A549 (cell line): ENCODE measurements at regions not wholly inside any gene's neighbourhood (a gene's known extent, or its start where the extent isn't known, plus 50 kb on each side); places are given as distances from the start of the nearest gene placed in this dataset.

Source experiments
- ATAC-seq, 2 experiments: fragments of 200-7000 bp in 1 of 2; fragments of >200 bp in 1 of 2; cut with Nextera tagmentation in 1 of 2; cut with Tn5 transposase in 1 of 2; 3 replicates each; pipeline versions ENCODE4 v1.8.0 to v1.9.1; 2018 to 2020; ENCODE audit warnings: mild to moderate bottlenecking in 1 of 2, moderate library complexity in 1 of 2
- CTCF ChIA-PET: fragments of 300-600 bp; sonication (Branson Sonifier 250); formaldehyde crosslinking; extraction: SDS; loops from one replicate; lab custom pipeline; 2021; ENCODE audit warnings: antibody characterized with exemption, inconsistent platforms; lab: Yijun Ruan, JAX
- POLR2A ChIA-PET: fragments of 350-600 bp; formaldehyde crosslinking; extraction: SDS; loops from one replicate; lab custom pipeline; 2021; ENCODE audit warnings: antibody characterized with exemption, inconsistent platforms; lab: Yijun Ruan, JAX
- DNase-seq, 2 experiments: peaks; one replicate each; pipeline versions ENCODE4 v3.0.0 to v3.0.0-alpha.2; 2011 to 2016; ENCODE audit warnings: low read depth in 1 of 2, low spot score in 1 of 2
- FAIRE-seq: peaks from 2 replicates; lab custom pipeline; 2011; peaks lifted over from hg19 to GRCh38; lab: Jason Lieb, UNC
- H3K27ac ChIP-seq, 2 experiments: fragments of >200 bp; sonication (Bioruptor Twin); formaldehyde crosslinking; 3 replicates each; pipeline ENCODE4 v1.5.1; 2016 to 2017
- H3K4me1 ChIP-seq: fragments of >200 bp; sonication (Bioruptor Twin); formaldehyde crosslinking; 3 replicates; pipeline ENCODE4 v1.6.1; 2016
- H3K4me2 ChIP-seq: fragments of >200 bp; sonication (Bioruptor Twin); formaldehyde crosslinking; 3 replicates; pipeline ENCODE4 v1.6.1; 2016
- H3K4me3 ChIP-seq: fragments of >200 bp; sonication (Bioruptor Twin); formaldehyde crosslinking; 3 replicates; pipeline ENCODE4 v1.5.1; 2016
- H3K9me3 ChIP-seq: fragments of >200 bp; sonication (Bioruptor Twin); formaldehyde crosslinking; 3 replicates; pipeline ENCODE4 v1.6.1; 2016
- BCL3 ChIP-seq: fragments of >200 bp; sonication (Bioruptor Twin); formaldehyde crosslinking; IDR thresholded peaks from 3 replicates; pipeline ENCODE4 v1.6.1; 2016
- CBX2 ChIP-seq: fragments of 200-600 bp; sonication (generic); IDR thresholded peaks from 2 replicates; pipeline ENCODE4 v1.6.1; 2016; ENCODE audit warnings: low read depth, mild to moderate bottlenecking, borderline replicate concordance
- CEBPB ChIP-seq, 2 experiments: fragments of >200 bp in 1 of 2; sonication (Bioruptor Twin) in 1 of 2; formaldehyde crosslinking in 1 of 2; IDR thresholded peaks; 2 replicates each; pipeline ENCODE4 v1.6.1; 2012 to 2016
- CHD4 ChIP-seq: fragments of 200-600 bp; sonication (generic); IDR thresholded peaks from 2 replicates; pipeline ENCODE4 v1.6.1; 2016; ENCODE audit warnings: antibody characterized with exemption, mild to moderate bottlenecking, borderline replicate concordance
- ELK1 ChIP-seq: fragments of 150-350 bp; IDR thresholded peaks from 2 replicates; pipeline ENCODE4 v1.6.1; 2014; ENCODE audit warnings: low read depth, mild to moderate bottlenecking, low read length
- JUNB ChIP-seq: fragments of >200 bp; sonication (Bioruptor Twin); formaldehyde crosslinking; IDR thresholded peaks from 2 replicates; pipeline ENCODE4 v1.6.1; 2016
- KDM1A ChIP-seq: fragments of 200-600 bp; sonication (generic); IDR thresholded peaks from 2 replicates; pipeline ENCODE4 v1.6.1; 2016; ENCODE audit warnings: low read depth, mild to moderate bottlenecking
- MAZ ChIP-seq: fragments of 150-350 bp; IDR thresholded peaks from 2 replicates; pipeline ENCODE4 v1.6.1; 2014; ENCODE audit warnings: antibody characterized with exemption, low read depth, low read length, borderline replicate concordance
- NFE2L2 ChIP-seq: fragments of 150-350 bp; conservative IDR thresholded peaks from 2 replicates; pipeline ENCODE4 v1.6.1; 2014; ENCODE audit warnings: low read length
- PHF8 ChIP-seq: fragments of 200-600 bp; sonication (generic); IDR thresholded peaks from 2 replicates; pipeline ENCODE4 v1.6.1; 2016; ENCODE audit warnings: low read depth, mild to moderate bottlenecking, antibody characterized with exemption, moderate library complexity, borderline replicate concordance
- POLR2A ChIP-seq: IDR thresholded peaks from 2 replicates; pipeline ENCODE4 v1.6.1; 2012; ENCODE audit warnings: mild to moderate bottlenecking, low read length
- RAD21 ChIP-seq, 2 experiments: fragments of >200 bp in 1 of 2; sonication (Bioruptor Twin) in 1 of 2; formaldehyde crosslinking in 1 of 2; IDR thresholded peaks in 1 of 2; conservative IDR thresholded peaks in 1 of 2; 2 replicates in 1 of 2; 3 replicates in 1 of 2; pipeline ENCODE4 v1.6.1; 2012 to 2018; ENCODE audit warnings: inconsistent platforms in 1 of 2
- SREBF2 ChIP-seq: fragments of 450-650 bp; IDR thresholded peaks from 2 replicates; pipeline ENCODE4 v1.6.1; 2014; ENCODE audit warnings: mild to moderate bottlenecking, moderate library complexity
- WGBS: methylation state at CpG from one replicate; pipeline ENCODE4 v1.1.6; 2017; ENCODE audit errors: missing lambda C conversion rate; 5-methylcytosine and 5-hydroxymethylcytosine counted together
- TF ChIP-seq, protein P1 (sequence below): fragments of 200-600 bp; sonication (generic); IDR thresholded peaks from 2 replicates; pipeline ENCODE4 v1.6.1; 2016; ENCODE audit warnings: antibody characterized with exemption, mild to moderate bottlenecking, moderate library complexity
- TF ChIP-seq, protein P2 (sequence below): fragments of >200 bp; sonication (Bioruptor Twin); formaldehyde crosslinking; IDR thresholded peaks from 2 replicates; pipeline ENCODE4 v1.6.1; 2016
- TF ChIP-seq, protein P3 (sequence below): fragments of 250-450 bp; sonication (Bioruptor Pico); IDR thresholded peaks from 2 replicates; pipeline ENCODE4 v1.5.0; 2021; ENCODE audit warnings: mild to moderate bottlenecking, moderate library complexity, borderline replicate concordance
- TF ChIP-seq, protein P4 (sequence below): fragments of 250-450 bp; sonication (Bioruptor Pico); IDR thresholded peaks from 2 replicates; pipeline ENCODE4 v1.5.0; 2020; ENCODE audit warnings: low read depth, mild to moderate bottlenecking, moderate library complexity

GRCh38 chr12:47367912-47368537, 288.3 kb upstream of the AMIGO2 start:
- CTCF ChIA-PET = interaction anchor here (0.6 to 1.0 kb wide), 4 partner anchors 15 to 336 kb away, joined by 3 read pairs; no protein-coding TSS in a partner anchor
- whole genome bisulfite sequencing = 90% methylated on average over 6 of the region's 6 CpGs
- H3K9me3 ChIP-seq = no peaks in the 10 kb centered on the region
- TF ChIP-seq NFE2L2 (no peak), SREBF2 (no peak), CBX2 (no peak), BCL3 (no peak), KDM1A (no peak), PHF8 (no peak), MAZ (no peak), CHD4 (no peak), JUNB (no peak), RAD21 (conservative IDR thresholded peaks at IDR 0.05 in 1 of 2, IDR thresholded peaks at IDR 0.05 in 1 of 2) (no peak), ELK1 (no peak), CEBPB (IDR thresholded peaks at IDR 0.05) (no peak)
- TF ChIP-seq, protein P1, sequence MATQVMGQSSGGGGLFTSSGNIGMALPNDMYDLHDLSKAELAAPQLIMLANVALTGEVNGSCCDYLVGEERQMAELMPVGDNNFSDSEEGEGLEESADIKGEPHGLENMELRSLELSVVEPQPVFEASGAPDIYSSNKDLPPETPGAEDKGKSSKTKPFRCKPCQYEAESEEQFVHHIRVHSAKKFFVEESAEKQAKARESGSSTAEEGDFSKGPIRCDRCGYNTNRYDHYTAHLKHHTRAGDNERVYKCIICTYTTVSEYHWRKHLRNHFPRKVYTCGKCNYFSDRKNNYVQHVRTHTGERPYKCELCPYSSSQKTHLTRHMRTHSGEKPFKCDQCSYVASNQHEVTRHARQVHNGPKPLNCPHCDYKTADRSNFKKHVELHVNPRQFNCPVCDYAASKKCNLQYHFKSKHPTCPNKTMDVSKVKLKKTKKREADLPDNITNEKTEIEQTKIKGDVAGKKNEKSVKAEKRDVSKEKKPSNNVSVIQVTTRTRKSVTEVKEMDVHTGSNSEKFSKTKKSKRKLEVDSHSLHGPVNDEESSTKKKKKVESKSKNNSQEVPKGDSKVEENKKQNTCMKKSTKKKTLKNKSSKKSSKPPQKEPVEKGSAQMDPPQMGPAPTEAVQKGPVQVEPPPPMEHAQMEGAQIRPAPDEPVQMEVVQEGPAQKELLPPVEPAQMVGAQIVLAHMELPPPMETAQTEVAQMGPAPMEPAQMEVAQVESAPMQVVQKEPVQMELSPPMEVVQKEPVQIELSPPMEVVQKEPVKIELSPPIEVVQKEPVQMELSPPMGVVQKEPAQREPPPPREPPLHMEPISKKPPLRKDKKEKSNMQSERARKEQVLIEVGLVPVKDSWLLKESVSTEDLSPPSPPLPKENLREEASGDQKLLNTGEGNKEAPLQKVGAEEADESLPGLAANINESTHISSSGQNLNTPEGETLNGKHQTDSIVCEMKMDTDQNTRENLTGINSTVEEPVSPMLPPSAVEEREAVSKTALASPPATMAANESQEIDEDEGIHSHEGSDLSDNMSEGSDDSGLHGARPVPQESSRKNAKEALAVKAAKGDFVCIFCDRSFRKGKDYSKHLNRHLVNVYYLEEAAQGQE = no peak
- TF ChIP-seq, protein P2, sequence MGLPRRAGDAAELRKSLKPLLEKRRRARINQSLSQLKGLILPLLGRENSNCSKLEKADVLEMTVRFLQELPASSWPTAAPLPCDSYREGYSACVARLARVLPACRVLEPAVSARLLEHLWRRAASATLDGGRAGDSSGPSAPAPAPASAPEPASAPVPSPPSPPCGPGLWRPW = no peak
- TF ChIP-seq, protein P3, sequence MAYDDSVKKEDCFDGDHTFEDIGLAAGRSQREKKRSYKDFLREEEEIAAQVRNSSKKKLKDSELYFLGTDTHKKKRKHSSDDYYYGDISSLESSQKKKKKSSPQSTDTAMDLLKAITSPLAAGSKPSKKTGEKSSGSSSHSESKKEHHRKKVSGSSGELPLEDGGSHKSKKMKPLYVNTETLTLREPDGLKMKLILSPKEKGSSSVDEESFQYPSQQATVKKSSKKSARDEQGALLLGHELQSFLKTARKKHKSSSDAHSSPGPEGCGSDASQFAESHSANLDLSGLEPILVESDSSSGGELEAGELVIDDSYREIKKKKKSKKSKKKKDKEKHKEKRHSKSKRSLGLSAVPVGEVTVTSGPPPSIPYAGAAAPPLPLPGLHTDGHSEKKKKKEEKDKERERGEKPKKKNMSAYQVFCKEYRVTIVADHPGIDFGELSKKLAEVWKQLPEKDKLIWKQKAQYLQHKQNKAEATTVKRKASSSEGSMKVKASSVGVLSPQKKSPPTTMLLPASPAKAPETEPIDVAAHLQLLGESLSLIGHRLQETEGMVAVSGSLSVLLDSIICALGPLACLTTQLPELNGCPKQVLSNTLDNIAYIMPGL (CRISPR knock-in tag) = no peak
- TF ChIP-seq, all 56 proteins: peak for 0
- Histone ChIP-seq H3K27ac (peak overlapping the region in 1 of 2 experiments; percentile 50; a peak in 3 of 6 replicates), H3K4me1 (0 out of 3 replicates have a peak, but pooled peaks cover 6% of the 10 kb centered on the region), H3K4me2 (no peak overlapping the region), H3K4me3 (no peak overlapping the region)
- POLR2A ChIA-PET = no interaction called here
- FAIRE-seq = no peak
- no peak for ATAC-seq
- DNase-seq = no peak

- DNase-seq = no peak
- Histone ChIP-seq H3K9me3 (no peaks in the 10 kb centered on the region), H3K27ac (peak overlapping the region in 1 of 2 experiments; percentile 53; a peak in 2 of 6 replicates), H3K4me3 (no peak overlapping the region), H3K4me1 (peaks cover 14% of the 10 kb centered on the region; the same call in 1 of the 3 replicates), H3K4me2 (no peak overlapping the region)
- ATAC-seq = no peak
- TF ChIP-seq POLR2A = no peak
- TF ChIP-seq, protein P4, sequence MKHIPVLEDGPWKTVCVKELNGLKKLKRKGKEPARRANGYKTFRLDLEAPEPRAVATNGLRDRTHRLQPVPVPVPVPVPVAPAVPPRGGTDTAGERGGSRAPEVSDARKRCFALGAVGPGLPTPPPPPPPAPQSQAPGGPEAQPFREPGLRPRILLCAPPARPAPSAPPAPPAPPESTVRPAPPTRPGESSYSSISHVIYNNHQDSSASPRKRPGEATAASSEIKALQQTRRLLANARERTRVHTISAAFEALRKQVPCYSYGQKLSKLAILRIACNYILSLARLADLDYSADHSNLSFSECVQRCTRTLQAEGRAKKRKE (CRISPR knock-in tag) = no peak
- ChIA-PET CTCF (no interaction called here), POLR2A (no interaction called here)
- WGBS = 92% methylated on average over 2 of the region's 2 CpGs
- no peak for FAIRE-seq
These were observed 286.8 kb upstream of the AMIGO2 start for GRCh38 chr12:47366579-47366978.
